Activated T-cell treated with anti-CD3 and anti-CD28 coated beads, Interleukin-2, amount 50 U/mL, for 72 hours (primary cell): ENCODE measurements at regions not wholly inside any gene's neighbourhood (a gene's known extent, or its start where the extent isn't known, plus 50 kb on each side); places are given as distances from the start of the nearest gene placed in this dataset.
A peak's percentile ranks its signal among the peaks of the same experiment; 100 is the strongest.

Source experiments
- ATAC-seq, 2 donors: fragments of 150-1000 bp; cut with Tn5 transposase; replicated peaks in 1 of 2; 2 replicates each; pipeline ENCODE4 v1.10.0; 2021; ENCODE audit warnings: moderate library complexity in 2 of 2, mild to moderate bottlenecking in 1 of 2
- DNase-seq, 2 donors: peaks; one replicate each; pipeline ENCODE4 v3.0.0; 2021 to 2022; ENCODE audit warnings: mixed read lengths in 1 of 2
- H3K27ac Mint-ChIP-seq: one replicate; pipeline ENCODE4 v1.8.0; 2022; ENCODE audit warnings: mild to moderate bottlenecking, moderate library complexity, mixed read lengths
- H3K27me3 Mint-ChIP-seq: one replicate; pipeline ENCODE4 v1.8.0; 2022; ENCODE audit warnings: low read depth, mixed read lengths
- H3K36me3 Mint-ChIP-seq, 2 donors: one replicate each; pipeline ENCODE4 v1.8.0; 2022; ENCODE audit warnings: mixed read lengths in 2 of 2, mild to moderate bottlenecking in 1 of 2; ENCODE audit not compliant: insufficient read depth in 2 of 2
- H3K4me1 Mint-ChIP-seq: one replicate; pipeline ENCODE4 v1.8.0; 2022; ENCODE audit warnings: low read depth, mixed read lengths
- H3K4me3 Mint-ChIP-seq, 2 donors: one replicate each; pipeline ENCODE4 v1.8.0; 2022; ENCODE audit warnings: mild to moderate bottlenecking in 2 of 2, mixed read lengths in 2 of 2, moderate library complexity in 2 of 2
- H3K9me3 Mint-ChIP-seq, 2 donors: one replicate each; pipeline ENCODE4 v1.8.0; 2022; ENCODE audit warnings: mixed read lengths in 2 of 2

DNA sequence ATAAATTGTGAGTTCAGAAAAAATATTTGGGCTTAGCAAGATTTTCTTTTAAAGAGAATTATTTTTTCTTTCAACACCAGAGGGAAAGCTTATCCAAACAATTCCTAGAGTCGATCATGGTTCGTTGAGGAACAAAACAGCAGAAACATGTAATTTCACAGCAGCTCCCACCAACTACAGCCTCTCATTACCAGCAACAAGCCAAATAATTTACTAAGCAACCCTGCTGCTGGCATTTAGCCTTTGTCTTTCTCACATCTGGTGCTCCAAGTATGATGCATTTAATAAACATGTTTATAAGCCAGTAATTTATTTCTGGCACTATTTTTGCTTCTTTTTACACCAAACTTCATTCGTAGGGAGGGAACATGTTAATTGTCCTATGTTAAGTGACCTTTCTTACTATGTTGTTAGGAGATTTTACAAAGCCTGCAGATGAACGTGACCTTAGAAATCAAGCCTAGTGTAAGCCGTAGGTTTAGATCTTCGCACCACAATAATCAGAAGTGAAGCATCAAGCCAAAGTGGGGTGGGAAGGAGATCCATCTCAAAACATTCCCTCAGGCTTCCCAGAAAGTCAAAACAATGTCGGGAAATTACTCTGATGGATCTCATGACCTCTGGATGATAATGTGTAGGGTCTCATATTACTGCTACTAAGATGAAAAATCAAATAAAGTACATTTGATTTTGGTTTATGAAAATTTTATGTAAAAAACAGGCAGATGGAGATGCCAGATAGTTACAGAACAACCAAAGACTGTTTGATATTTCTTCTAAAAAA is 128.4 kb downstream of the RPAP3 start:
- no peak for ATAC-seq
- no peaks in the 10 kb centered on the region for H3K9me3 Mint-ChIP-seq
- no peak overlapping the region for H3K27ac Mint-ChIP-seq
- H3K4me3 Mint-ChIP-seq = no peak overlapping the region
- H3K4me1 Mint-ChIP-seq = peaks cover 35% of the 10 kb centered on the region
- H3K27me3 Mint-ChIP-seq = peaks cover 12% of the 10 kb centered on the region
- H3K36me3 Mint-ChIP-seq = peaks cover 0 to 1% of the 10 kb centered on the region in 2 donors
- no peak for DNase-seq

DNA sequence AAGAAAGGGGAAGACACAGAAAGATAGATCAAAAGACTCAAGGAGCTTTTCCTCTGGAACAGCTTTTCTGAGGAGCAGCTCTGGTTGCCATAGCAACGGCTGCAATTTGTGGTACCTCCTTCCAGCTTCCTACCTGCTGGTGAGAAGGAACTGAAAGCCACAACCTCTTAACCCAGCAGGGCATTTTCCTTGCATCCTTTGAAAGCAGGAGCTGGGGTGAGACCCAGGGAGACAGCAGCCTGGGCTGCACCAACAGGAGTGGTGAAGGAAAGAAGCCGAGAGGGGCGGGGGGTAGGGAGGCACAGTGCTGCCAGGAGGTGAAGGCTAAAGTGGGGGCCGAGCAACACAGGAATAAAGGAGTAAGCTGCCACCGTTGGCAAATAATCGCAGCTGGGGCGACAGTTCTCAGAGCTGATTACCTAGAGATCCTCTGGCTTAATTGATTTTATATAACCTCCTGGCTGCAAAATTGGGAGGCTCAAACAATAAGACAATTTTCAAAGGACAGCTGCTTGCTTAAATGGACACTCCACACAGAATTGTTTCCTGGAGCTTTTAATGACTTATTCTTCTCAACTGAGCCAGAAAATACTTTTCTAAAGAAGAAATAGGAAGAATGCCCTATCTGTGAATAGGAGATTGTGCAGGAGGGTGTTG is 129.4 kb downstream of the RPAP3 start:
- peaks cover 0 to 1% of the 10 kb centered on the region in 2 donors for H3K36me3 Mint-ChIP-seq
- DNase-seq = no peak
- H3K4me3 Mint-ChIP-seq = no peak overlapping the region
- peaks cover 12% of the 10 kb centered on the region for H3K27me3 Mint-ChIP-seq
- H3K9me3 Mint-ChIP-seq = no peaks in the 10 kb centered on the region
- H3K27ac Mint-ChIP-seq = no peak overlapping the region
- H3K4me1 Mint-ChIP-seq = peaks cover 35% of the 10 kb centered on the region
- ATAC-seq = no peak

DNA sequence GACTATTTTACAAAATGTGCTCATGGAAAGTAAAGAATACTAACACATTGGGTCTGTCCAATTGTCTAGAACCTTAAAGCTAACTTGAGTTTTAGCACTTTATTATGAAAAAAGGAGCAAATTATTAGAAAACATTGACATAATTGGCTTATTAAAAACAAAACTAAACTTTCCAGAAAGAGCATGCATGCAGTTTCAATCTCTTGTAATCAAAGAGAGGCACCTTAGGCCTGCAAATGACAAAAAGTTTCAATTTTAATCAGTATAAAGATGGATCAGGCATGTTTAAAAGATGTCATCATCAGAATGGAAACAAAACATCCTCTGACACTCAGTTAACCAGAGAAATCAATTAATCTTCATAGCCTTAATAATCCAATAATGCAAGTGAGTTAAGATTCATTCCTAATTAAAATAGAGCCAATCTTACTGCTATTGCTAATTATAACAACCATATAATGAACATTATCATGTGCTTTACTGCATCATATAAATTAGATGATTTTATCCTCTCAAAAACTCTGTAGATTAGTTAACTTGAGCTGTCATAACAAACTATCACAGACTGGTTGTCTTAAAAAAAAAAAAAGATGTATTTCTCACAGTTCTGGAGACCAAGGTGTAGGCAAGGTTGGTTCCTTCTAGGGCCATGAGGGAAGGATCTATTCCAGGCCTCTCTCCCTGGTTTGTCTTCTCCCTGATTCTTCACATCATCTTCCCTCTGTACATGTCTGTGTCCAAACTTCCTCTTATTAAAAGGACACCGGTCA is 131.4 kb downstream of the RPAP3 start:
- ATAC-seq (peak; percentile 92 to 97), DNase-seq (no peak)
- peaks cover 35% of the 10 kb centered on the region for H3K4me1 Mint-ChIP-seq
- H3K4me3 Mint-ChIP-seq = peak overlapping the region in 1 of 2 donors; percentile 22
- peaks cover 0 to 3% of the 10 kb centered on the region in 2 donors for H3K9me3 Mint-ChIP-seq
- H3K27ac Mint-ChIP-seq = peak overlapping the region; percentile 84
- H3K36me3 Mint-ChIP-seq = peaks cover 0 to 1% of the 10 kb centered on the region in 2 donors
- H3K27me3 Mint-ChIP-seq = peaks cover 12% of the 10 kb centered on the region

DNA sequence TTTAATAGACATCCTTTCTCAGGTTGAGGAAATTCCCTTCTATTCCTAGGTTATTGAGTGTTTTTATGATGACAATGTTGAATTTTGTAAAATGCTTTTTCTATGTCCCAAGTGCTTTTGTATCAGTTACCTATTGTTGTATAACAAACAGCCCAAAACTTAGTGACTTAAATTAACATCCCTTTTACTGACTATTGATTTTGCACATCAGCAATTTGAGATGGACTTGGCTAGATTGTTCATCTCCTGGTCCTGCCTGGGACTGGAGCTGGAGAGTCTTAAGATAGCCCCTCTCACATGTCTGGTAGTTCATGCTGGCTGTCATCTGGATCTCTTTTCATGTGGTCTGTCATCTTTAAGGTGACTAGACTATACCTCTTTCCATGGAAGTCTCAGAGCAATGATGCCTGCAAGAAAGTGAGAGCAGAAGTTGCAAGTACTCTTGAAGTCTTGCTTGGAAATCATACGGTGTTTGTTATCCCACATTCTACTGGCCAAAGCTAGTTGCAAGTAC is 132.6 kb downstream of the RPAP3 start:
- ATAC-seq (peak; percentile 38 to 53), DNase-seq (no peak)
- H3K4me3 Mint-ChIP-seq = no peak overlapping the region
- peaks cover 35% of the 10 kb centered on the region for H3K4me1 Mint-ChIP-seq
- peaks cover 0 to 3% of the 10 kb centered on the region in 2 donors for H3K9me3 Mint-ChIP-seq
- H3K27ac Mint-ChIP-seq = no peak overlapping the region
- peaks cover 0 to 1% of the 10 kb centered on the region in 2 donors for H3K36me3 Mint-ChIP-seq
- H3K27me3 Mint-ChIP-seq = peaks cover 12% of the 10 kb centered on the region

DNA sequence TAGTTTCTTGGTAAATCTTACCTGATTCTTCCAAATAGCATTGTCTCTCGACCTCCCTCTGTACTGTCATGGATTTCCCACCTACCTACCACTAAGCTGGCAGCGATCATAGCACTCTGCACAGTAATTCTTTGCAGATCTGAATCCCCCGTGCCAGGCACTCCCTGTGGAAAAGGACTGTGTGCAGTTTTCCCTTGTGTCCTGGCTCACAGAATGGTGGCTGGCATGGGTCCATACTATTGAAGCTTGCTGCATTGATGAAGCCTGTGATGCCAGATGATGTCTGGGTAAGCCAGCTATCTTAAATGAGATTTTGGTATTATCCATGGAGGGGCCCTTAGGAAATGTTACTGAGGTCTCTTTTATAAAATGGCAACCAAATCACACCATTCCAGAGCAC is 135.7 kb downstream of the RPAP3 start:
- Mint-ChIP-seq H3K9me3 (peaks cover 0 to 3% of the 10 kb centered on the region in 2 donors), H3K4me3 (no peak overlapping the region), H3K27ac (no peak overlapping the region), H3K4me1 (peaks cover 24% of the 10 kb centered on the region), H3K36me3 (no peaks in the 10 kb centered on the region), H3K27me3 (no peaks in the 10 kb centered on the region)
- ATAC-seq (no peak), DNase-seq (no peak)

DNA sequence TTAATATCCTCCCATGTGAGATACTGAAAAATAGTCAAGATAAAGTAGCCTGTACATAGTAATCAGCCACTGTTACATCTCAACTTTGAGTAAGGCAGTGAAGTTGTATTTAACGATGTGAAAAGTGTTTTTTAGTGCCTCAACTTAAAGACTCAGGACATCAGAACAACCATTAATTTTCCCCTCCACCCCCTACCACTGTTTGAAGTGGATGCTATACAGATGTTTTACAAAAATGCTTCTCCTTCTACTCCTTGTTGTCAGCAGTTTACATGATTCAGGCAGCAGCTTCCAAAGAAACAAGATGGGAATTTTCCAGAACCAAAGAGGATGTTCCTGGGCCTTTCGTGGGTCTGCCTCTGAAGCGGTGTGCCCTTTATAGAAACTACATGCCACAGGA is 143.6 kb downstream of the RPAP3 start:
- Mint-ChIP-seq H3K4me3 (no peak overlapping the region), H3K27me3 (no peaks in the 10 kb centered on the region), H3K36me3 (no peaks in the 10 kb centered on the region), H3K4me1 (peaks cover 24% of the 10 kb centered on the region), H3K9me3 (no peaks in the 10 kb centered on the region), H3K27ac (no peak overlapping the region)
- ATAC-seq (no peak), DNase-seq (no peak)

DNA sequence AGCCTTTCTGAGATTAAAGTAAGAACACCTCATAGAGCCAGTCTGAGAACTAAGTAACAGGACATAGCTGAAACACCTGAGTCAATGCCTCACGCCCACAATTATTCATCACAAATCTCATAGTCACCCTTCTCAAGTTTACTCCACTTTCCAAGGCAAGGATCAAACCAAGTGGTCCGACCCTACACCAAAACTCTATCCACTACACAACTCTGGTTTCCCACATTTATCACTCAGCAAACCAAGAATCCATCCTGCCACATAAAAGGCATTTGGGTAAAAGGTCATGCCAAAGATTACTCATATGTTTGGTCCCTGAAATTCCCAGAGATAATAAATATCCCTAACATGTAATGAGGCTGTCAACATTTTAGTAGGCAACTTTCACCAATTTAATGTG is 144.1 kb downstream of the RPAP3 start:
- ATAC-seq (peak; percentile 72 to 78), DNase-seq (peak in 1 of 2 donors; percentile 2)
- H3K9me3 Mint-ChIP-seq = no peaks in the 10 kb centered on the region
- H3K4me3 Mint-ChIP-seq = no peak overlapping the region
- no peaks in the 10 kb centered on the region for H3K36me3 Mint-ChIP-seq
- peaks cover 24% of the 10 kb centered on the region for H3K4me1 Mint-ChIP-seq
- H3K27me3 Mint-ChIP-seq = no peaks in the 10 kb centered on the region
- no peak overlapping the region for H3K27ac Mint-ChIP-seq

DNA sequence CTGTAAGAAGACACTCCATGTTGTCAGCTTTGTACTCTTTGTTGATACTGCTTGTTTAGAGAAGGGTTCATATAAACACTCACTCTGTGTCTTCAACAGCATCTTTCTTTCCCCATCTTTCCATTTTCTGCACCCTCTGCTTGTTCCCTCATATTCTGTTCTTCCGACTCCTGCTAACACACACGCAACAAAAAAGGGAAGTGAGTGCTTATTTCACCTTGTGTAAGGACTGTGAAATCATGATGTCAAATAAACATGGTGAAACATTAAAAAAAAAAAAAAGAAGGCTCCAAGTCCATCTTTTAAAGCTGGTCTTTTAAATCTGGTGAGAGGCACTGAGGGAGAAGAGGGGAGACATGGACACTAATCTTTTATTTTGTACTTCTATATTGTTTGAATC is 145.4 kb downstream of the RPAP3 start:
- Mint-ChIP-seq H3K27ac (no peak overlapping the region), H3K9me3 (no peaks in the 10 kb centered on the region), H3K4me1 (peaks cover 24% of the 10 kb centered on the region), H3K36me3 (no peaks in the 10 kb centered on the region), H3K27me3 (no peaks in the 10 kb centered on the region), H3K4me3 (no peak overlapping the region)
- DNase-seq (no peak), ATAC-seq (no peak)

DNA sequence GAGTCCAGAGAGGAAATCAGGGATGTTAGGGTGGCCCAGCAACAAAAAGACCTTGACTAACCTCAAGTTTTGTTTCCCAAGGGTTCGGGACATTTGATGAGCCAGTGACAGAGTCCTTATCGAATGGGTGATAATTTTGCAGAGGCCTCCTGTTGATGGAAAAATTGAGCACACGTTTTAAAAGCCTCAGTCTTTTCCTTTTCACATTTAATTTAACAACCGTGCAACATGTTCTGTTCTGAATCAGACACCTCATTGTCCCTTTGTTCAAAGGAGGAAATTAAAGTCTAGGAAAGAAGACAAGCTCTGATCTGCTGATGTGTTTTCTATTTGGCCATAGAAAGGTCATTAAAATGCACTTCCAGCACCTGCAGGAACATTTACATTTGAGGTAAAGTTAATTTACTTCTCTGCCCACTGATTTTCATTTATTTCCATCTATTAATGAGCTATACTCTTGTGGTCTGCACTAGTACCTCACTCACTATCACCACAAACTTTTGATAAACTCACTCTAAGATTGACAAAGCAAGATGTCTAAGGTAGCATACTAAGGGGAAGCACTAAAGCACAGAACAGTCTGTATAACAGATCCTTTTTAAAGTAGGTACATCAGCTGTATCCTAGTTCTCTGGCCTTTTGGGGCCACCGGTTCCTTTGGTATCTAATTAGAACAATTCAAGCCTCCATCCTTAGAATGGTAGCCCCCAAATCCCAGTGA is 147.0 kb downstream of the RPAP3 start:
- ATAC-seq = no peak
- H3K4me1 Mint-ChIP-seq = peaks cover 31% of the 10 kb centered on the region
- DNase-seq = no peak

DNA sequence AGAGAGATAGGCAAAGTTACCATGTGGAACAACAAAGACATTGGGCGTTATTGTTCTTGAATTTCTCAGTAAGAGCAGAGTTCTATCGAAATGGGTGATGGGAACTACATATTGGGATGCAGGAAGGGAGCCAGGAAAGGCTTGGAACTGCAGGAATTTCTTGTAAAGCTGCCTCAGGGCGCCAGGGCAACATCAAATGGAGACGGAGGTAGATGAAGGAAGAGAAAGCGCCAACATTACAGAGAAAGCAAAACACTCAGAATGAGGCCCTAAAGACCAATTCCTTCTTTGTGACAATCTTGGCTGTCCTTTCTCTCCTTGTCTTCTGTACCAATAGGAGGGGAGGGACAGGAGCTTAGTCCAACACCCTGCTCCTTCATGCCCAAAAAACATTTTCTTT is 148.4 kb downstream of the RPAP3 start:
- Mint-ChIP-seq H3K4me1 (peaks cover 31% of the 10 kb centered on the region), H3K9me3 (peaks cover 8 to 9% of the 10 kb centered on the region in 2 donors), H3K27ac (no peak overlapping the region), H3K4me3 (no peak overlapping the region), H3K27me3 (no peaks in the 10 kb centered on the region), H3K36me3 (peaks cover 0 to 12% of the 10 kb centered on the region in 2 donors)
- DNase-seq (no peak), ATAC-seq (no peak)

More for the DNA sequence above, 147.0 kb downstream of the RPAP3 start:
- Mint-ChIP-seq H3K4me3 (no peak overlapping the region), H3K36me3 (peaks cover 0 to 2% of the 10 kb centered on the region in 2 donors), H3K27me3 (no peaks in the 10 kb centered on the region), H3K27ac (no peak overlapping the region), H3K9me3 (peaks cover 0 to 2% of the 10 kb centered on the region in 2 donors)

DNA sequence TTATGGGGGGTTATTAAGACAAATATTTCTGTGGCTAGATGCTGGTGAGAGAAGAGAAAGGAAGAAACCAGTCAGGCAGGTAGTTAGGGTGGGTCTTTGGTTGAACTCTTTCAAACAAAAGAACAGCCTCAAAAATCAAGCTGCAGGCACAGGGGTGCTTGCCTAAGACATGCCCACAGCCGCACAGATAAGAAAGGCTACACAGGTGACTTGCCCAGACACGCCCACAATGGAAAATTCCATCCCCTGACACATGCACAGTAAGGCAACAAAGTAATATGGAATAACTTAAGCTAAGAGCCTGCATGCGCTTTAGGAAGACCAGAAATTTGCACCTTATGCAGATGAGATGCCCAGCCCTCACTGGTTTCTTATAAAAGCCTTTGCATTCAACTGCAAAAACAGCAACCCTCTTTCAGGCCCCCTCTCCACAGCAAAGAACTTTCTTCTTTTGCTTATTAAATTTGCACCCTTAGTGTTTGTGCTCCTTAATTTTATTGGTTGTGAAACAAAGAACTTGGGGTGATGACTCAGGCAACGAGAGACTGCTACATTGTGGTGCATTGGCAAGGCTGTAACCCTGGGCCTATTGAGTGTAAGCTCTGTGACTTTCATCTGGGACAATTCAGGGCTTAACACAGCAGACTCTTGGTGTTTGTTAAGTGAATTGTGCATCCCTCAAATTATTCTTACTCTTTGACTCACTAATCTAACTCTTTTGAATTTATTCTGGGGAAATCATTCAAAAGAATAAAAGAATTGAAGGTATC is 149.4 kb downstream of the RPAP3 start:
- no peak for ATAC-seq

More for the DNA sequence above, 149.4 kb downstream of the RPAP3 start:
- H3K4me3 Mint-ChIP-seq = no peak overlapping the region
- H3K36me3 Mint-ChIP-seq = peaks cover 0 to 12% of the 10 kb centered on the region in 2 donors
- no peaks in the 10 kb centered on the region for H3K27me3 Mint-ChIP-seq
- no peak for DNase-seq
- H3K27ac Mint-ChIP-seq = no peak overlapping the region
- peaks cover 8 to 9% of the 10 kb centered on the region in 2 donors for H3K9me3 Mint-ChIP-seq
- H3K4me1 Mint-ChIP-seq = peaks cover 22% of the 10 kb centered on the region
